IMR-90 (cell line): ENCODE measurements at regions not wholly inside any gene's neighbourhood (a gene's known extent, or its start where the extent isn't known, plus 50 kb on each side); places are given as distances from the start of the nearest gene placed in this dataset.

Experiments used
- ATAC-seq: fragments of 200-7000 bp; cut with Tn5 transposase; 2 replicates; pipeline ENCODE4 v1.9.1; 2020; ENCODE audit warnings: low read depth, mild to moderate bottlenecking, moderate library complexity
- BruUV-seq: library from RNA; stranded (reverse); fragments of 400-500 nt; replicated peaks from 2 replicates; lab custom pipeline; 2021; lab: Mats Ljungman, UMichigan
- CTCF ChIA-PET: fragments of 300-600 bp; formaldehyde crosslinking; extraction: SDS; loops from one replicate; lab custom pipeline; 2021; ENCODE audit warnings: antibody characterized with exemption; lab: Yijun Ruan, JAX
- POLR2A ChIA-PET: fragments of 300-600 bp; sonication (Branson Sonifier 250); formaldehyde crosslinking; loops from one replicate; lab custom pipeline; 2022; ENCODE audit warnings: antibody characterized with exemption; ENCODE audit not compliant: unreplicated experiment; lab: Charles Lee
- DNase-seq: peaks from one replicate; pipeline ENCODE4 v3.0.0; 2013
- H2AFZ ChIP-seq: replicated peaks from 2 replicates; pipeline ENCODE3; 2013; ENCODE audit warnings: low read length, mild to moderate bottlenecking; ENCODE audit not compliant: poor library complexity
- H2AK5ac ChIP-seq: 2 replicates; pipeline ENCODE4 v1.6.1; 2013; ENCODE audit warnings: low read depth, low read length, inconsistent platforms
- H2AK9ac ChIP-seq: replicated peaks from 2 replicates; pipeline ENCODE3; 2013; ENCODE audit warnings: mild to moderate bottlenecking, low read depth, low read length, moderate library complexity; ENCODE audit not compliant: poor library complexity
- H2BK120ac ChIP-seq: 2 replicates; pipeline ENCODE4 v1.6.1; 2013; ENCODE audit warnings: low read depth, low read length, inconsistent platforms
- H2BK15ac ChIP-seq: 3 replicates; pipeline ENCODE4 v1.6.1; 2013; ENCODE audit warnings: low read depth, low read length, inconsistent platforms
- H2BK20ac ChIP-seq: 2 replicates; pipeline ENCODE4 v1.6.1; 2013; ENCODE audit warnings: low read depth, mild to moderate bottlenecking, inconsistent platforms, low read length, moderate library complexity
- H2BK5ac ChIP-seq: 2 replicates; pipeline ENCODE4 v1.6.1; 2013; ENCODE audit warnings: mild to moderate bottlenecking, low read depth, low read length, inconsistent platforms; ENCODE audit not compliant: poor library complexity, severe bottlenecking
- H3K14ac ChIP-seq: replicated peaks from 2 replicates; pipeline ENCODE4 v1.6.1; 2013; ENCODE audit warnings: low read depth, low read length, inconsistent platforms
- H3K18ac ChIP-seq: 2 replicates; pipeline ENCODE4 v1.6.1; 2013; ENCODE audit warnings: low read depth, low read length, control low read depth
- H3K23ac ChIP-seq: 2 replicates; pipeline ENCODE4 v1.6.1; 2013; ENCODE audit warnings: low read depth, low read length, inconsistent platforms
- H3K27ac ChIP-seq: 2 replicates; pipeline ENCODE4 v1.5.1; 2013; ENCODE audit warnings: mild to moderate bottlenecking, control low read depth, low read length; ENCODE audit not compliant: insufficient read depth
- H3K27me3 ChIP-seq: 2 replicates; pipeline ENCODE4 v1.6.1; 2013; ENCODE audit warnings: low read length; ENCODE audit not compliant: control insufficient read depth, insufficient read depth
- H3K36me3 ChIP-seq: 2 replicates; pipeline ENCODE4 v1.6.1; 2013; ENCODE audit warnings: low read length, mixed read lengths; ENCODE audit not compliant: control insufficient read depth, insufficient read depth
- H3K4ac ChIP-seq: 2 replicates; pipeline ENCODE4 v1.6.1; 2013; ENCODE audit warnings: low read depth, low read length, inconsistent platforms
- H3K4me1 ChIP-seq: 2 replicates; pipeline ENCODE4 v1.6.1; 2013; ENCODE audit warnings: low read length, mixed read lengths; ENCODE audit not compliant: control insufficient read depth, insufficient read depth
- H3K4me2 ChIP-seq: 2 replicates; pipeline ENCODE4 v1.6.1; 2013; ENCODE audit warnings: low read depth, mild to moderate bottlenecking, control low read depth, low read length, moderate library complexity
- H3K4me3 ChIP-seq: 2 replicates; pipeline ENCODE4 v1.5.1; 2013; ENCODE audit warnings: low read depth, mild to moderate bottlenecking, control low read depth, low read length, moderate library complexity; ENCODE audit not compliant: insufficient read depth
- H3K56ac ChIP-seq: 2 replicates; pipeline ENCODE4 v1.6.1; 2013; ENCODE audit warnings: low read length, inconsistent platforms; ENCODE audit not compliant: insufficient read depth; ENCODE audit errors: extremely low read depth
- H3K79me1 ChIP-seq, 2 experiments: 2 replicates each; pipeline ENCODE4 v1.6.1; 2013; ENCODE audit warnings: low read length in 2 of 2, inconsistent platforms in 1 of 2, low read depth in 1 of 2
- H3K9ac ChIP-seq: 2 replicates; pipeline ENCODE4 v1.6.1; 2013; ENCODE audit warnings: low read depth, low read length, control low read depth
- H3K9me1 ChIP-seq: 2 replicates; pipeline ENCODE4 v1.6.1; 2013; ENCODE audit warnings: low read length, inconsistent platforms; ENCODE audit not compliant: insufficient read depth
- H3K9me3 ChIP-seq: 2 replicates; pipeline ENCODE4 v1.6.1; 2013; ENCODE audit warnings: low read length; ENCODE audit not compliant: control insufficient read depth, insufficient read depth
- H4K20me1 ChIP-seq: 2 replicates; pipeline ENCODE4 v1.6.1; 2013; ENCODE audit warnings: low read length, inconsistent platforms; ENCODE audit not compliant: insufficient read depth
- H4K5ac ChIP-seq: 2 replicates; pipeline ENCODE4 v1.6.1; 2013; ENCODE audit warnings: mild to moderate bottlenecking, low read depth, low read length, control low read depth
- H4K8ac ChIP-seq, 2 experiments: 2 replicates each; pipeline ENCODE4 v1.6.1; 2013; ENCODE audit warnings: low read depth in 2 of 2, low read length in 2 of 2, control low read depth in 1 of 2, inconsistent platforms in 1 of 2
- H4K91ac ChIP-seq: 2 replicates; pipeline ENCODE4 v1.6.1; 2013; ENCODE audit warnings: low read depth, low read length, inconsistent platforms; ENCODE audit not compliant: insufficient read depth
- BHLHE40 ChIP-seq: fragments of 150-350 bp; IDR thresholded peaks from 2 replicates; pipeline ENCODE4 v1.6.1; 2016; ENCODE audit warnings: mild to moderate bottlenecking, low read depth, low read length
- POLR2A ChIP-seq: IDR thresholded peaks from 2 replicates; pipeline ENCODE4 v1.6.1; 2012; ENCODE audit warnings: mild to moderate bottlenecking, low read depth, low read length
- WGBS, 2 experiments: methylation state at CpG; one replicate each; pipeline versions ENCODE4 v1.1.5 to v1.1.7; 2013; ENCODE audit warnings: missing lambda C conversion rate in 2 of 2; ENCODE audit not compliant: insufficient read length in 1 of 2; ENCODE audit errors: extremely low coverage in 2 of 2; 5-methylcytosine and 5-hydroxymethylcytosine counted together
- dilution Hi-C: fragments of 300-500 bp; cut with HindIII; formaldehyde crosslinking; loops from one replicate; pipeline ENCODE4 v1.14.3; 2018; ENCODE audit warnings: low sequenced_read_pairs; ENCODE audit not compliant: unreplicated experiment
- in situ Hi-C: fragments of 300-500 bp; cut with MboI; formaldehyde crosslinking; loops from 3 replicates; pipeline ENCODE4 v1.14.3; 2019; ENCODE audit warnings: low sequenced_read_pairs, inconsistent platforms, mixed read lengths
- intact Hi-C: fragments of 100-400 bp; cut with micrococcal nuclease; formaldehyde crosslinking; loops from 2 replicates; pipeline ENCODE4 v1.10.0; 2022

DNA sequence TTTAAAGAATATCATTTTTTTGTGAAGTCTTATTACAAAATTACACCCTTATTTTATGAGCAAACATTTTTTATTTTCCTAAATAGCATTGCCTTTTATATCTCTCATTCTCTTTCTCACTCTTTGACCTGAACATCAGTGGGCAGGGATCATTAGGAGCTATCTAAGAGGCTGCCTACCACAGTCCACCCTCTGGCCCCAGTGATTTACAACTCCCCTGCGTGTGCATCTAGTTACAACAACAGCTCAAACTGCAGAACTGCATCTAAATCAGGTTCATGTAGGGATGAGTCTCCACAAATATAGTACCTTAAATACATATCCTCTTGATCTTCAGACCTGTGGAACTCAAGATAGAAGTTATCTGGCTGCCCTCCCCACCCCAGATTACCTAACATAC lies 172.4 kb upstream of the CXCR4 start:
- TF ChIP-seq POLR2A = no peak
- TF ChIP-seq BHLHE40 = no peak
- intact Hi-C loops = no loop called here
- no peaks in the 10 kb centered on the region for H4K20me1 ChIP-seq
- no peak overlapping the region for H3K23ac ChIP-seq
- no peak overlapping the region for H3K18ac ChIP-seq
- no peaks in the 10 kb centered on the region for H3K9me3 ChIP-seq
- no peak overlapping the region for H4K5ac ChIP-seq
- no peaks in the 10 kb centered on the region for H3K4me1 ChIP-seq
- in situ Hi-C loops = no loop called here
- no peaks in the 10 kb centered on the region for H3K79me1 ChIP-seq
- BruUV-seq = no TSS peak
- H3K27ac ChIP-seq = no peak overlapping the region
- H2BK15ac ChIP-seq = no peak overlapping the region
- H3K27me3 ChIP-seq = no peaks in the 10 kb centered on the region
- no peak overlapping the region for H3K4ac ChIP-seq
- no peak for ATAC-seq
- no peak overlapping the region for H3K9ac ChIP-seq
- H3K56ac ChIP-seq = no peak overlapping the region
- H2BK5ac ChIP-seq = no peak overlapping the region
- no peak overlapping the region for H3K4me2 ChIP-seq
- no peaks in the 10 kb centered on the region for H3K36me3 ChIP-seq
- no peak overlapping the region for H3K4me3 ChIP-seq
- no peak overlapping the region for H4K8ac ChIP-seq
- H2BK120ac ChIP-seq = no peak overlapping the region
- no peak overlapping the region for H2AK5ac ChIP-seq
- DNase-seq = no peak
- H2AFZ ChIP-seq = no peak overlapping the region
- H2AK9ac ChIP-seq = no peak overlapping the region
- POLR2A ChIA-PET = no interaction called here
- no peak overlapping the region for H4K91ac ChIP-seq
- dilution Hi-C loops = no loop called here
- H3K9me1 ChIP-seq = no peaks in the 10 kb centered on the region
- CTCF ChIA-PET = no interaction called here
- no peak overlapping the region for H2BK20ac ChIP-seq
- 17% methylated on average over 1 of the region's 1 CpG; no CpG with 5 or more reads in 1 of the 2 experiments for WGBS, 2 experiments
- no peak overlapping the region for H3K14ac ChIP-seq
